ENCODE measurements at regions not wholly inside any gene's neighbourhood (a gene's known extent, or its start where the extent isn't known, plus 50 kb on each side); places are given as distances from the start of the nearest gene placed in this dataset.

- H3K27me3 Mint-ChIP-seq (ENCODE audit: low read depth) = peaks cover 8% of the 10 kb centered on the region
- H3K4me1 Mint-ChIP-seq = no peaks in the 10 kb centered on the region
- H3K36me3 Mint-ChIP-seq = no peaks in the 10 kb centered on the region
- H3K9me3 Mint-ChIP-seq = no peaks in the 10 kb centered on the region
- DNase-seq (ENCODE audit: low spot score in 2 of 2, unreplicated experiment in 2 of 2) = no peak
- TF ChIP-seq CTCF (IDR thresholded peaks at IDR 0.05; ENCODE audit: unreplicated experiment) = no peak
- H3K4me3 Mint-ChIP-seq = no peak overlapping the region
- no peak overlapping the region for H3K27ac Mint-ChIP-seq
Observed at GRCh38 chr5:37996918-37997317, 157.1 kb upstream of the GDNF start.

GRCh38 chr5:37994729-37995128 is 154.9 kb upstream of the GDNF start:
- H3K27ac Mint-ChIP-seq = no peak overlapping the region
- H3K36me3 Mint-ChIP-seq = no peaks in the 10 kb centered on the region
- H3K4me1 Mint-ChIP-seq = peaks cover 7% of the 10 kb centered on the region
- H3K9me3 Mint-ChIP-seq = no peaks in the 10 kb centered on the region
- no peak overlapping the region for H3K4me3 Mint-ChIP-seq
- no peak for TF ChIP-seq CTCF (IDR thresholded peaks at IDR 0.05; ENCODE audit: unreplicated experiment)
- peaks cover 8% of the 10 kb centered on the region for H3K27me3 Mint-ChIP-seq (ENCODE audit: low read depth)
- no peak for DNase-seq (ENCODE audit: low spot score in 2 of 2, unreplicated experiment in 2 of 2)

- Mint-ChIP-seq H3K4me3 (no peak overlapping the region), H3K4me1 (peaks cover 16% of the 10 kb centered on the region), H3K9me3 (no peaks in the 10 kb centered on the region), H3K27ac (no peak overlapping the region), H3K36me3 (no peaks in the 10 kb centered on the region), H3K27me3 (ENCODE audit: low read depth) (peaks cover 3% of the 10 kb centered on the region)
- no peak for TF ChIP-seq CTCF (IDR thresholded peaks at IDR 0.05; ENCODE audit: unreplicated experiment)
- no peak for DNase-seq (ENCODE audit: low spot score in 2 of 2, unreplicated experiment in 2 of 2)
Observed at GRCh38 chr5:37991301-37992299, 151.8 kb upstream of the GDNF start.

- peaks cover 7% of the 10 kb centered on the region for H3K27me3 Mint-ChIP-seq (ENCODE audit: low read depth)
- no peak for TF ChIP-seq CTCF (IDR thresholded peaks at IDR 0.05; ENCODE audit: unreplicated experiment)
- H3K4me1 Mint-ChIP-seq = peaks cover 16% of the 10 kb centered on the region
- H3K36me3 Mint-ChIP-seq = no peaks in the 10 kb centered on the region
- no peak for DNase-seq (ENCODE audit: low spot score in 2 of 2, unreplicated experiment in 2 of 2)
- H3K4me3 Mint-ChIP-seq = no peak overlapping the region
- no peaks in the 10 kb centered on the region for H3K9me3 Mint-ChIP-seq
- H3K27ac Mint-ChIP-seq = no peak overlapping the region
Observed at GRCh38 chr5:37989884-37990283, 150.0 kb upstream of the GDNF start.

- peaks cover 12% of the 10 kb centered on the region for H3K27me3 Mint-ChIP-seq (ENCODE audit: low read depth)
Observed at GRCh38 chr5:37988454-37989046, 148.7 kb upstream of the GDNF start.

More at GRCh38 chr5:37988454-37989046, 148.7 kb upstream of the GDNF start:
- no peaks in the 10 kb centered on the region for H3K9me3 Mint-ChIP-seq
- TF ChIP-seq CTCF (IDR thresholded peaks at IDR 0.05; ENCODE audit: unreplicated experiment) = no peak
- H3K4me1 Mint-ChIP-seq = peaks cover 16% of the 10 kb centered on the region
- H3K27ac Mint-ChIP-seq = no peak overlapping the region
- no peaks in the 10 kb centered on the region for H3K36me3 Mint-ChIP-seq
- H3K4me3 Mint-ChIP-seq = no peak overlapping the region
- DNase-seq (ENCODE audit: low spot score in 2 of 2, unreplicated experiment in 2 of 2) = no peak

All from mesothelial cell of epicardium (in vitro differentiated cells).